ENCODE measurements at regions not wholly inside any gene's neighbourhood (a gene's known extent, or its start where the extent isn't known, plus 50 kb on each side); places are given as distances from the start of the nearest gene placed in this dataset.

DNA sequence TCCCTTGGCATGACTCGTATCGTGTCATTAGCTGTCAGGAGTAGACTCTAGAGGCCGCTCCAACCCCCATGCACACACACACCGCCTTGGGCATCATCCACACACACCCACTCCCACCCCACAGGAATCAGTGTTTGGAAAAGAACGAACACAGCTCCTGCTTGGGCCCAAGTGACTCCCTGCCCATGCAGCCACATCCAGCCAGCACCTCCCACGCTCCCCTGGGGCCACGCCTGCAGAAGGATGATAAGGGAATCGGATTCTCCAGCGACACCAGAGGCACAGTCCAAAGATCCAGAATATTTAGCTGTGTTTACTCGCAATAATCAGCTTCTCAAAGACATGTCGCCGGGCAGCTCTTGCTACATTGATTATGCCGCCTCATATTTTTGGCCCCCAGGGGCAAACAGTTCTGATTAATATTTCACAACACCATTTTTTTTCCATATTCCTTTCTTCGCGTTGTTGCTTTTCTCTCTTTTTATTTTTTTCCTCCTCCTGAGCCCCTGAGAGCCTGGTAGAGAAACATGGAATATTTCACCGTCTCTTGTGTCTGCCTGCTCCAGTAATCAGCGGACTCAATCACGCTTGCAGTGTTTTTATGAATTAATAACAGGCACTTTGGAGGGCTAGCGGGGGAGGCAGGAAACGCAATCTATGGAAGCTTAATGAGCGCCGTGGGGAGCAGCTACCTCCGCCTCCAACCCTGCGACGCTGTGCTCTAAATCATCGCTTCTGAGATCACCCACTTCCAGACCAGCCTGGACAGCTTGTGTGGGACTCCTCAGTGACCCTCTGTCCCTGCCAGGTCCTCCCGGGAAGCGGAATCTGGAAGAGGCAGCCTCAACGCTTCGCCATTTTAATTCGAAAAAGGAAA, 221.4 kb downstream of the TLE3 start:
- TF ChIP-seq ZFX (IDR thresholded peaks at IDR 0.05; ENCODE audit: borderline replicate concordance) = no peak
- TF ChIP-seq, protein P1, sequence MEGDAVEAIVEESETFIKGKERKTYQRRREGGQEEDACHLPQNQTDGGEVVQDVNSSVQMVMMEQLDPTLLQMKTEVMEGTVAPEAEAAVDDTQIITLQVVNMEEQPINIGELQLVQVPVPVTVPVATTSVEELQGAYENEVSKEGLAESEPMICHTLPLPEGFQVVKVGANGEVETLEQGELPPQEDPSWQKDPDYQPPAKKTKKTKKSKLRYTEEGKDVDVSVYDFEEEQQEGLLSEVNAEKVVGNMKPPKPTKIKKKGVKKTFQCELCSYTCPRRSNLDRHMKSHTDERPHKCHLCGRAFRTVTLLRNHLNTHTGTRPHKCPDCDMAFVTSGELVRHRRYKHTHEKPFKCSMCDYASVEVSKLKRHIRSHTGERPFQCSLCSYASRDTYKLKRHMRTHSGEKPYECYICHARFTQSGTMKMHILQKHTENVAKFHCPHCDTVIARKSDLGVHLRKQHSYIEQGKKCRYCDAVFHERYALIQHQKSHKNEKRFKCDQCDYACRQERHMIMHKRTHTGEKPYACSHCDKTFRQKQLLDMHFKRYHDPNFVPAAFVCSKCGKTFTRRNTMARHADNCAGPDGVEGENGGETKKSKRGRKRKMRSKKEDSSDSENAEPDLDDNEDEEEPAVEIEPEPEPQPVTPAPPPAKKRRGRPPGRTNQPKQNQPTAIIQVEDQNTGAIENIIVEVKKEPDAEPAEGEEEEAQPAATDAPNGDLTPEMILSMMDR (IDR thresholded peaks at IDR 0.05) = no peak

Measured in 22Rv1 (cell line).